K562 (cell line): ENCODE measurements at regions not wholly inside any gene's neighbourhood (a gene's known extent, or its start where the extent isn't known, plus 50 kb on each side); places are given as distances from the start of the nearest gene placed in this dataset.

ENCODE experiments used
- ATAC-seq: fragments of 200-7000 bp; cut with Tn5 transposase; 3 replicates; pipeline ENCODE4 v1.9.1; 2020; ENCODE audit warnings: moderate library complexity
- BruUV-seq: library from RNA; stranded (reverse); fragments of 400-500 nt; replicated peaks from 2 replicates; lab custom pipeline; 2021; lab: Mats Ljungman, UMichigan
- CTCF ChIA-PET: fragments of 300-600 bp; formaldehyde crosslinking; extraction: SDS; loops from one replicate; lab custom pipeline; 2021; ENCODE audit warnings: low intra/inter-chr PET ratio; lab: Yijun Ruan, JAX
- POLR2A ChIA-PET: fragments of 300-600, 350-650 bp; sonication (Branson Sonifier 250); formaldehyde crosslinking; extraction: SDS; loops from one replicate; lab custom pipeline; 2021; ENCODE audit warnings: antibody characterized with exemption, inconsistent platforms; lab: Yijun Ruan, JAX
- DNase-seq, 4 experiments: peaks; one replicate each; pipeline versions ENCODE4 v3.0.0 to v3.0.0-alpha.2; 2011 to 2018; ENCODE audit warnings: low spot score in 3 of 4, mixed read lengths in 3 of 4; ENCODE audit errors: extremely low read depth in 1 of 4
- FAIRE-seq: peaks from 2 replicates; lab custom pipeline; 2011; peaks lifted over from hg19 to GRCh38; lab: Jason Lieb, UNC
- H2AFZ ChIP-seq: 2 replicates; pipeline ENCODE4 v1.6.0; 2011; ENCODE audit warnings: low read depth, low read length, control low read depth, inconsistent platforms
- H3K27ac ChIP-seq: fragments of 200-600 bp; 3 replicates; pipeline ENCODE4 v1.8.0; 2011; ENCODE audit warnings: low read depth, mild to moderate bottlenecking, control low read depth, inconsistent platforms, low read length, moderate library complexity, mixed read lengths; ENCODE audit errors: extremely low read depth
- H3K27me3 ChIP-seq, 2 experiments: fragments of 300-600 bp in 1 of 2; 2 replicates in 1 of 2; 3 replicates in 1 of 2; pipeline versions ENCODE4 v1.6.0 to v1.8.0; 2011; ENCODE audit warnings: inconsistent platforms in 2 of 2, low read length in 2 of 2, mild to moderate bottlenecking in 1 of 2, mixed read lengths in 1 of 2, moderate library complexity in 1 of 2; ENCODE audit not compliant: control insufficient read depth in 2 of 2, insufficient read depth in 2 of 2
- H3K36me3 ChIP-seq: fragments of 300-600 bp; 3 replicates; pipeline ENCODE4 v1.8.0; 2011; ENCODE audit warnings: mild to moderate bottlenecking, low read length, inconsistent platforms; ENCODE audit not compliant: control insufficient read depth, insufficient read depth
- H3K4me1 ChIP-seq, 2 experiments: fragments of 200-600 bp in 1 of 2; replicated peaks in 1 of 2; 2 replicates in 1 of 2; 3 replicates in 1 of 2; pipeline versions ENCODE4 v1.5.1 to v1.8.0; 2011; ENCODE audit warnings: inconsistent platforms in 2 of 2, low read length in 2 of 2, mild to moderate bottlenecking in 1 of 2, mixed read lengths in 1 of 2, moderate library complexity in 1 of 2; ENCODE audit not compliant: control insufficient read depth in 2 of 2, insufficient read depth in 2 of 2
- H3K4me2 ChIP-seq: 2 replicates; pipeline ENCODE4 v1.6.1; 2011; ENCODE audit warnings: low read length, control low read depth, inconsistent platforms, mixed read lengths; ENCODE audit not compliant: insufficient read depth
- H3K4me3 ChIP-seq: fragments of 200-600 bp; sonication (generic), shearing (Covaris generic); 2 replicates; pipeline ENCODE4 v1.5.1; 2016; ENCODE audit warnings: control low read depth, inconsistent platforms
- H3K79me2 ChIP-seq: fragments of 200-600 bp; 3 replicates; pipeline ENCODE4 v1.8.0; 2011; ENCODE audit warnings: low read length, inconsistent platforms; ENCODE audit not compliant: control insufficient read depth, insufficient read depth
- H3K9ac ChIP-seq, 2 experiments: 2 replicates each; pipeline versions ENCODE4 v1.6.0 to v1.6.1; 2011; ENCODE audit warnings: low read depth in 2 of 2, low read length in 2 of 2, control low read depth in 1 of 2, inconsistent platforms in 1 of 2, mild to moderate bottlenecking in 1 of 2, mixed read lengths in 1 of 2; ENCODE audit not compliant: insufficient read depth in 1 of 2
- H3K9me1 ChIP-seq: one replicate; pipeline ENCODE4 v1.6.0; 2011; ENCODE audit warnings: inconsistent platforms, mild to moderate bottlenecking, low read length, moderate library complexity; ENCODE audit not compliant: control insufficient read depth, insufficient read depth
- H3K9me3 ChIP-seq: replicated peaks from 2 replicates; pipeline ENCODE4 v1.5.1; 2011; ENCODE audit warnings: low read depth, low read length, inconsistent platforms; ENCODE audit not compliant: control insufficient read depth, insufficient read depth
- H4K20me1 ChIP-seq: replicated peaks from 2 replicates; pipeline ENCODE4 v1.6.1; 2011; ENCODE audit warnings: low read length, inconsistent platforms, mixed read lengths; ENCODE audit not compliant: control insufficient read depth, insufficient read depth
- BRD4 ChIP-seq: fragments of 200-600 bp; sonication (generic); IDR thresholded peaks from 2 replicates; pipeline ENCODE4 v1.6.1; 2017; ENCODE audit warnings: inconsistent platforms
- DPF2 ChIP-seq: fragments of 450-650 bp; IDR thresholded peaks from 2 replicates; pipeline ENCODE4 v1.6.1; 2016
- HNRNPLL ChIP-seq: fragments of 200-400 bp; formaldehyde crosslinking; IDR thresholded peaks from 2 replicates; pipeline ENCODE4 v1.6.1; 2017; ENCODE audit warnings: low read length, low read depth, mild to moderate bottlenecking; ENCODE audit not compliant: poor library complexity, severe bottlenecking
- KHSRP ChIP-seq: fragments of 450-650 bp; IDR thresholded peaks from 2 replicates; pipeline ENCODE4 v1.6.1; 2017
- MIER1 ChIP-seq: fragments of 450-650 bp; IDR thresholded peaks from 2 replicates; pipeline ENCODE4 v1.6.1; 2016; ENCODE audit warnings: antibody characterized with exemption, mild to moderate bottlenecking, low read depth
- MYBL2 ChIP-seq, 2 experiments: fragments of 450-650 bp in 1 of 2; sonication (generic) in 1 of 2; formaldehyde crosslinking in 1 of 2; IDR thresholded peaks; 2 replicates each; pipeline versions ENCODE4 v1.6.1 to v1.8.1; 2017 to 2022; ENCODE audit warnings: borderline replicate concordance in 1 of 2, inconsistent platforms in 1 of 2, low read depth in 1 of 2, mild to moderate bottlenecking in 1 of 2, missing genetic modification reagents in 1 of 2, moderate library complexity in 1 of 2
- NBN ChIP-seq: fragments of 450-650 bp; IDR thresholded peaks from 2 replicates; pipeline ENCODE4 v1.6.1; 2016; ENCODE audit warnings: low read depth, mild to moderate bottlenecking
- RCOR1 ChIP-seq, 2 experiments: IDR thresholded peaks; 2 replicates each; pipeline ENCODE4 v1.6.1; 2012; ENCODE audit warnings: low read depth in 2 of 2, low read length in 2 of 2, borderline replicate concordance in 1 of 2, improper control_type of control experiment in 1 of 2
- SIN3A ChIP-seq, 2 experiments: fragments of 150-350 bp in 1 of 2; IDR thresholded peaks; 2 replicates each; pipeline ENCODE4 v1.6.1; 2011 to 2016; ENCODE audit warnings: borderline replicate concordance in 2 of 2, low read depth in 2 of 2, low read length in 2 of 2, mild to moderate bottlenecking in 2 of 2, moderate library complexity in 2 of 2; ENCODE audit not compliant: control insufficient read depth in 1 of 2
- SMAD1 ChIP-seq: fragments of 150-350 bp; IDR thresholded peaks from 2 replicates; pipeline ENCODE4 v1.6.1; 2014; ENCODE audit warnings: low read length, low read depth; ENCODE audit not compliant: partially characterized antibody
- ZFP1 ChIP-seq: fragments of 450-650 bp; formaldehyde crosslinking; IDR thresholded peaks from 2 replicates; pipeline ENCODE4 v1.4.0; 2020; ENCODE audit warnings: mild to moderate bottlenecking, mixed read lengths
- ZNF140 ChIP-seq: fragments of 250-450 bp; sonication (Bioruptor Pico); IDR thresholded peaks from 2 replicates; pipeline ENCODE4 v1.8.0; 2021; ENCODE audit warnings: moderate library complexity, mild to moderate bottlenecking, inconsistent platforms
- WGBS: fragments of 100-300 bp; shearing (Covaris generic); methylation state at CpG from one replicate; pipeline ENCODE4 v1.1.6; 2016; ENCODE audit warnings: low coverage, mixed read lengths; ENCODE audit not compliant: insufficient coverage; ENCODE audit errors: missing lambda C conversion rate; 5-methylcytosine and 5-hydroxymethylcytosine counted together
- in situ Hi-C: fragments of 300-500 bp; cut with MboI; formaldehyde crosslinking; loops from 4 replicates; pipeline ENCODE4 v1.15.0; 2018; ENCODE audit warnings: inconsistent platforms, mixed read lengths
- intact Hi-C: fragments of 100-400 bp; cut with micrococcal nuclease; formaldehyde crosslinking; loops from 2 replicates; pipeline ENCODE4 v1.14.2; 2022
- TF ChIP-seq, protein P1 (sequence below): IDR thresholded peaks from 2 replicates; pipeline ENCODE4 v1.6.1; 2011; ENCODE audit not compliant: insufficient read length; ENCODE audit errors: extremely low read depth
- TF ChIP-seq, protein P2 (sequence below): fragments of 250-450 bp; sonication (Bioruptor Pico); IDR thresholded peaks from 2 replicates; pipeline ENCODE4 v1.5.0; 2022; ENCODE audit warnings: mild to moderate bottlenecking
- TF ChIP-seq, protein P3 (sequence below): fragments of 200-400 bp; formaldehyde crosslinking; IDR thresholded peaks from 2 replicates; pipeline ENCODE4 v1.6.1; 2017; ENCODE audit warnings: mild to moderate bottlenecking, low read depth, low read length, moderate library complexity

DNA sequence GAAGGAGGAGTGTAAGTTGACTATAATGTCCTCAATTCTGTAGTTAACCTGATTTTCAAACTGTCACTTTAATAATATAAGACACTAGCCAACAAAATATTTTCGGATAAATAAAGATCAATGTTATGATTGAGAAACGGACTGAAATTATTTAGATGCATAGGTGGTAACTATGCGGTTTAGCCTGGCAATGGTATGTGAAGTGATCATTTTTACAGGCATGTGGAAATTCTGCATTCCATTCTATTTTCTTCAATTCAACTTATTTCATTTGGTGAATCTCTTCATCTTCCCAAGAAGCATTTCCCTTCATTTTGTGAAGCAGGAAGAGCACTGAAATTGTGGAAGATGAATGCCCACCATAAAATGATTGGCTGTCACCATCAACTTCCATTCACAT lies 1457.5 kb upstream of the CDH9 start:
- TF ChIP-seq, protein P1, sequence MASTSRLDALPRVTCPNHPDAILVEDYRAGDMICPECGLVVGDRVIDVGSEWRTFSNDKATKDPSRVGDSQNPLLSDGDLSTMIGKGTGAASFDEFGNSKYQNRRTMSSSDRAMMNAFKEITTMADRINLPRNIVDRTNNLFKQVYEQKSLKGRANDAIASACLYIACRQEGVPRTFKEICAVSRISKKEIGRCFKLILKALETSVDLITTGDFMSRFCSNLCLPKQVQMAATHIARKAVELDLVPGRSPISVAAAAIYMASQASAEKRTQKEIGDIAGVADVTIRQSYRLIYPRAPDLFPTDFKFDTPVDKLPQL = no peak
- no peak for TF ChIP-seq NBN
- no peak for TF ChIP-seq DPF2
- TF ChIP-seq BRD4 = no peak
- TF ChIP-seq SIN3A (IDR thresholded peaks at IDR 0.05; ENCODE audit: borderline replicate concordance in 2 of 2, control insufficient read depth in 1 of 2, low read depth in 2 of 2, low read length in 2 of 2) = no peak
- TF ChIP-seq KHSRP = no peak
- no peak for TF ChIP-seq MIER1
- TF ChIP-seq, protein P2, sequence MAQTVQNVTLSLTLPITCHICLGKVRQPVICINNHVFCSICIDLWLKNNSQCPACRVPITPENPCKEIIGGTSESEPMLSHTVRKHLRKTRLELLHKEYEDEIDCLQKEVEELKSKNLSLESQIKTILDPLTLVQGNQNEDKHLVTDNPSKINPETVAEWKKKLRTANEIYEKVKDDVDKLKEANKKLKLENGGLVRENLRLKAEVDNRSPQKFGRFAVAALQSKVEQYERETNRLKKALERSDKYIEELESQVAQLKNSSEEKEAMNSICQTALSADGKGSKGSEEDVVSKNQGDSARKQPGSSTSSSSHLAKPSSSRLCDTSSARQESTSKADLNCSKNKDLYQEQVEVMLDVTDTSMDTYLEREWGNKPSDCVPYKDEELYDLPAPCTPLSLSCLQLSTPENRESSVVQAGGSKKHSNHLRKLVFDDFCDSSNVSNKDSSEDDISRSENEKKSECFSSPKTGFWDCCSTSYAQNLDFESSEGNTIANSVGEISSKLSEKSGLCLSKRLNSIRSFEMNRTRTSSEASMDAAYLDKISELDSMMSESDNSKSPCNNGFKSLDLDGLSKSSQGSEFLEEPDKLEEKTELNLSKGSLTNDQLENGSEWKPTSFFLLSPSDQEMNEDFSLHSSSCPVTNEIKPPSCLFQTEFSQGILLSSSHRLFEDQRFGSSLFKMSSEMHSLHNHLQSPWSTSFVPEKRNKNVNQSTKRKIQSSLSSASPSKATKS (CRISPR knock-in tag) = no peak
- TF ChIP-seq, protein P3, sequence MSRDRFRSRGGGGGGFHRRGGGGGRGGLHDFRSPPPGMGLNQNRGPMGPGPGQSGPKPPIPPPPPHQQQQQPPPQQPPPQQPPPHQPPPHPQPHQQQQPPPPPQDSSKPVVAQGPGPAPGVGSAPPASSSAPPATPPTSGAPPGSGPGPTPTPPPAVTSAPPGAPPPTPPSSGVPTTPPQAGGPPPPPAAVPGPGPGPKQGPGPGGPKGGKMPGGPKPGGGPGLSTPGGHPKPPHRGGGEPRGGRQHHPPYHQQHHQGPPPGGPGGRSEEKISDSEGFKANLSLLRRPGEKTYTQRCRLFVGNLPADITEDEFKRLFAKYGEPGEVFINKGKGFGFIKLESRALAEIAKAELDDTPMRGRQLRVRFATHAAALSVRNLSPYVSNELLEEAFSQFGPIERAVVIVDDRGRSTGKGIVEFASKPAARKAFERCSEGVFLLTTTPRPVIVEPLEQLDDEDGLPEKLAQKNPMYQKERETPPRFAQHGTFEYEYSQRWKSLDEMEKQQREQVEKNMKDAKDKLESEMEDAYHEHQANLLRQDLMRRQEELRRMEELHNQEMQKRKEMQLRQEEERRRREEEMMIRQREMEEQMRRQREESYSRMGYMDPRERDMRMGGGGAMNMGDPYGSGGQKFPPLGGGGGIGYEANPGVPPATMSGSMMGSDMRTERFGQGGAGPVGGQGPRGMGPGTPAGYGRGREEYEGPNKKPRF = no peak
- TF ChIP-seq ZNF140 (CRISPR knock-in tag) = no peak
- TF ChIP-seq SMAD1 = no peak
- no peak for TF ChIP-seq ZFP1 (CRISPR knock-in tag)
- TF ChIP-seq MYBL2 (IDR thresholded peaks at IDR 0.05; ENCODE audit: low read depth) = no peak
- TF ChIP-seq MYBL2 (CRISPR knock-in tag; IDR thresholded peaks at IDR 0.05; ENCODE audit: borderline replicate concordance) = no peak
- TF ChIP-seq HNRNPLL = no peak
- no peak for TF ChIP-seq RCOR1 (IDR thresholded peaks at IDR 0.05; ENCODE audit: borderline replicate concordance in 1 of 2, low read depth in 2 of 2, low read length in 2 of 2)
- in situ Hi-C loops (no loop called here), intact Hi-C loops (no loop called here)
- Histone ChIP-seq H2AFZ (no peak overlapping the region), H3K9me3 (no peaks in the 10 kb centered on the region), H3K4me1 (no peaks in the 10 kb centered on the region), H3K27me3 (no peaks in the 10 kb centered on the region), H3K9me1 (no peaks in the 10 kb centered on the region), H3K27ac (no peak overlapping the region), H3K4me2 (no peak overlapping the region), H3K4me3 (no peak overlapping the region), H4K20me1 (no peaks in the 10 kb centered on the region), H3K79me2 (no peaks in the 10 kb centered on the region), H3K9ac (no peak overlapping the region), H3K36me3 (no peaks in the 10 kb centered on the region)
- DNase-seq (no peak), FAIRE-seq (no peak), ATAC-seq (no peak)
- ChIA-PET POLR2A (no interaction called here), CTCF (no interaction called here)
- 4% methylated on average over 3 of the region's 3 CpGs for WGBS
- no TSS peak for BruUV-seq
